Fibroblast of mammary gland (primary cell): ENCODE measurements at regions not wholly inside any gene's neighbourhood (a gene's known extent, or its start where the extent isn't known, plus 50 kb on each side); places are given as distances from the start of the nearest gene placed in this dataset.
"Not testable (repeated sequence)": the region's sequence is repeated elsewhere in the genome, so short reads cannot be mapped to it uniquely, and the experiment has no call there.

Experiments
- DNase-seq: peaks from one replicate; pipeline ENCODE4 v3.0.0-alpha.2; 2010; ENCODE audit warnings: low read depth
- H3K4me3 ChIP-seq: 2 replicates; pipeline ENCODE4 v1.5.1; 2011; ENCODE audit warnings: low read depth, mild to moderate bottlenecking, low read length, moderate library complexity; ENCODE audit not compliant: control insufficient read depth
- CTCF ChIP-seq: conservative IDR thresholded peaks from 2 replicates; pipeline ENCODE4 v1.5.1; 2011; ENCODE audit warnings: low read depth, low read length, inconsistent platforms; ENCODE audit not compliant: control insufficient read depth, insufficient read depth

- no peak for TF ChIP-seq CTCF
- no peak for DNase-seq
- no peak overlapping the region for H3K4me3 ChIP-seq
Observed at GRCh38 chr19:28436320-28436719, 776.6 kb downstream of the UQCRFS1 start.

GRCh38 chr19:28435551-28436271, 777.2 kb downstream of the UQCRFS1 start:
- DNase-seq = no peak
- H3K4me3 ChIP-seq = no peak overlapping the region
- no peak for TF ChIP-seq CTCF

GRCh38 chr19:28434794-28435193, 778.2 kb downstream of the UQCRFS1 start:
- DNase-seq, H3K4me3 ChIP-seq: not testable (repeated sequence)

- not testable (repeated sequence) for DNase-seq, H3K4me3 ChIP-seq
Observed at GRCh38 chr19:28434365-28434764, 778.6 kb downstream of the UQCRFS1 start.

- DNase-seq = peak; percentile 4
- H3K4me3 ChIP-seq = not testable (repeated sequence)
Observed at GRCh38 chr19:28433166-28433565, 779.8 kb downstream of the UQCRFS1 start.

GRCh38 chr19:28430214-28430613, 782.7 kb downstream of the UQCRFS1 start:
- TF ChIP-seq CTCF = no peak
- DNase-seq = no peak

GRCh38 chr19:28429356-28429755, 783.6 kb downstream of the UQCRFS1 start:
- no peak overlapping the region for H3K4me3 ChIP-seq
- no peak for DNase-seq
- no peak for TF ChIP-seq CTCF

More at GRCh38 chr19:28430214-28430613, 782.7 kb downstream of the UQCRFS1 start:
- no peak overlapping the region for H3K4me3 ChIP-seq

- TF ChIP-seq CTCF = no peak
- H3K4me3 ChIP-seq = no peak overlapping the region
- DNase-seq = no peak
Observed at GRCh38 chr19:28428663-28429348, 784.1 kb downstream of the UQCRFS1 start.
